ENCODE measurements at regions not wholly inside any gene's neighbourhood (a gene's known extent, or its start where the extent isn't known, plus 50 kb on each side); places are given as distances from the start of the nearest gene placed in this dataset.

DNA sequence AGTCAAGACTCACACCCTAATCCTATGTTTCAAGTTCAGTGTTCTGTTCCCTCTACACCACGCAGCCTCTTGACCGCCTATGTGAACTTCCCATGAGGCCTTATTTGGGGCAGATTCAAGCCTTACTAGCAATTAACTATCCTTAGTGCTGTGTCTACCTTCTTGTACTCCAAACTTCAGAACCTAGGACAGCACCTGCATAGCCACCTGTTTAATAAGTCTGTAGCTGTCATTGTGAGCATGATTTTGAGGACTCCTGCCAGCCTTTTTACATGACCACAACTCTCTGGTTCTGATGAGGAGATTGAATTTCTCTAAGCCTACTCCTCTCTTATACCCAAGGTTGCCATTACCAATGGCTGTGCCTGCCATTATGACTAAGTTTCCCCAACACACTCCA is 50.8 kb upstream of the PCSK1 start:
- H2AFZ ChIP-seq (ENCODE audit: low read depth), result no peak overlapping the region
- TF ChIP-seq TCF12 (IDR thresholded peaks at IDR 0.05) (peak; percentile 19; the same call in 1 of the 2 replicates), EZH2phosphoT487 (IDR thresholded peaks at IDR 0.05; ENCODE audit: borderline replicate concordance, low read depth) (no peak)
- TF ChIP-seq, protein P1, sequence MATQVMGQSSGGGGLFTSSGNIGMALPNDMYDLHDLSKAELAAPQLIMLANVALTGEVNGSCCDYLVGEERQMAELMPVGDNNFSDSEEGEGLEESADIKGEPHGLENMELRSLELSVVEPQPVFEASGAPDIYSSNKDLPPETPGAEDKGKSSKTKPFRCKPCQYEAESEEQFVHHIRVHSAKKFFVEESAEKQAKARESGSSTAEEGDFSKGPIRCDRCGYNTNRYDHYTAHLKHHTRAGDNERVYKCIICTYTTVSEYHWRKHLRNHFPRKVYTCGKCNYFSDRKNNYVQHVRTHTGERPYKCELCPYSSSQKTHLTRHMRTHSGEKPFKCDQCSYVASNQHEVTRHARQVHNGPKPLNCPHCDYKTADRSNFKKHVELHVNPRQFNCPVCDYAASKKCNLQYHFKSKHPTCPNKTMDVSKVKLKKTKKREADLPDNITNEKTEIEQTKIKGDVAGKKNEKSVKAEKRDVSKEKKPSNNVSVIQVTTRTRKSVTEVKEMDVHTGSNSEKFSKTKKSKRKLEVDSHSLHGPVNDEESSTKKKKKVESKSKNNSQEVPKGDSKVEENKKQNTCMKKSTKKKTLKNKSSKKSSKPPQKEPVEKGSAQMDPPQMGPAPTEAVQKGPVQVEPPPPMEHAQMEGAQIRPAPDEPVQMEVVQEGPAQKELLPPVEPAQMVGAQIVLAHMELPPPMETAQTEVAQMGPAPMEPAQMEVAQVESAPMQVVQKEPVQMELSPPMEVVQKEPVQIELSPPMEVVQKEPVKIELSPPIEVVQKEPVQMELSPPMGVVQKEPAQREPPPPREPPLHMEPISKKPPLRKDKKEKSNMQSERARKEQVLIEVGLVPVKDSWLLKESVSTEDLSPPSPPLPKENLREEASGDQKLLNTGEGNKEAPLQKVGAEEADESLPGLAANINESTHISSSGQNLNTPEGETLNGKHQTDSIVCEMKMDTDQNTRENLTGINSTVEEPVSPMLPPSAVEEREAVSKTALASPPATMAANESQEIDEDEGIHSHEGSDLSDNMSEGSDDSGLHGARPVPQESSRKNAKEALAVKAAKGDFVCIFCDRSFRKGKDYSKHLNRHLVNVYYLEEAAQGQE (IDR thresholded peaks at IDR 0.05; ENCODE audit: low read depth, low read length), result peak; percentile 97
- CTCF ChIA-PET, result interaction anchor here (1.3 to 1.8 kb wide), 2 partner anchors 23 to 138 kb away, joined by 4 to 5 read pairs; no protein-coding TSS in a partner anchor
- 90% methylated on average over 2 of the region's 2 CpGs for whole genome bisulfite sequencing (ENCODE audit: low lambda C conversion rate)
- POLR2A ChIA-PET, result no interaction called here
- no peaks in the 10 kb centered on the region for H3K36me3 ChIP-seq (replicated peaks in 1 of 2; ENCODE audit: control insufficient read depth in 1 of 2, insufficient read depth in 2 of 2, low read length in 1 of 2)
- no peak overlapping the region for H3K27ac ChIP-seq (ENCODE audit: low read depth in 2 of 2, low read length in 1 of 2)
- no peak overlapping the region for H3K4me2 ChIP-seq
- no peaks in the 10 kb centered on the region; a peak in 1 of 4 replicates for H3K4me1 ChIP-seq (ENCODE audit: control insufficient read depth in 1 of 2, insufficient read depth in 2 of 2, low read depth in 1 of 2, low read length in 1 of 2)
- no peak overlapping the region for H3K4me3 ChIP-seq (ENCODE audit: low read depth in 2 of 2, low read length in 1 of 2)
- H4K20me1 ChIP-seq (ENCODE audit: insufficient read depth), result no peaks in the 10 kb centered on the region
- no peaks in the 10 kb centered on the region for H3K79me2 ChIP-seq (ENCODE audit: insufficient read depth)
- H3K9me3 ChIP-seq, result no peaks in the 10 kb centered on the region
- DNase-seq, result no peak
- H3K9ac ChIP-seq, result no peak overlapping the region
- no peaks in the 10 kb centered on the region for H3K27me3 ChIP-seq (ENCODE audit: insufficient read depth)
- no peaks in the 10 kb centered on the region for H3K9me2 ChIP-seq
- H3F3A ChIP-seq (replicated peaks; ENCODE audit: insufficient read depth), result no peaks in the 10 kb centered on the region

DNA sequence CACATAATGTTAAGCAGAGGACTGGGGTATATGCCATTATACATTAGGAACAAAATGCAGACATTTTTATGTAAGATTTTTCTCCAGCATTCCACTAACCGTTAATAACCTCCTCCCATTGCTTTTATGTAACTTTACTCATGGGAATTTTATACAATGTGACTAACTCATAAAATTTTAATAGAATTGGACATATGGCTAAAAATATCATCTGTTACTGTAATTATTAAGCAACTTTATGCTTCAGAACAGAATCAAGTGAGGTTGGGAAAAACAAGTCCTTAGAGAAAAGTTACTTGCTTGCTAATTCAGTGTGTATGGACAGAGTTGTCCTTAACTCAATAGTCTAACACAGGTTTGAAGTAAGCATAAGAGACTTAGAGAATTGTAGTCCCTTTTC is 54.8 kb upstream of the PCSK1 start:
- no peaks in the 10 kb centered on the region; a peak in 1 of 4 replicates for H3K4me1 ChIP-seq (ENCODE audit: control insufficient read depth in 1 of 2, insufficient read depth in 2 of 2, low read depth in 1 of 2, low read length in 1 of 2)
- WGBS (ENCODE audit: low lambda C conversion rate), result 27% methylated on average over 1 of the region's 1 CpG
- POLR2A ChIA-PET, result no interaction called here
- H3K36me3 ChIP-seq (replicated peaks in 1 of 2; ENCODE audit: control insufficient read depth in 1 of 2, insufficient read depth in 2 of 2, low read length in 1 of 2), result no peaks in the 10 kb centered on the region
- no peak overlapping the region for H3K4me2 ChIP-seq
- H3F3A ChIP-seq (replicated peaks; ENCODE audit: insufficient read depth), result no peaks in the 10 kb centered on the region
- no peaks in the 10 kb centered on the region for H4K20me1 ChIP-seq (ENCODE audit: insufficient read depth)
- no peaks in the 10 kb centered on the region for H3K27me3 ChIP-seq (ENCODE audit: insufficient read depth)
- H3K9me3 ChIP-seq, result no peaks in the 10 kb centered on the region
- H2AFZ ChIP-seq (ENCODE audit: low read depth), result no peak overlapping the region
- TF ChIP-seq RFX5 (IDR thresholded peaks at IDR 0.05; ENCODE audit: low read length), result no peak
- TF ChIP-seq YY1 (IDR thresholded peaks at IDR 0.05; ENCODE audit: low read depth), result no peak
- no peak for TF ChIP-seq SMC3 (IDR thresholded peaks at IDR 0.05; ENCODE audit: low read depth, low read length)
- TF ChIP-seq RAD21 (IDR thresholded peaks at IDR 0.05; ENCODE audit: low read length), result no peak
- no peak for TF ChIP-seq ELF1 (IDR thresholded peaks at IDR 0.05)
- TF ChIP-seq MEF2A (IDR thresholded peaks at IDR 0.05; ENCODE audit: borderline replicate concordance, low read depth), result no peak
- TF ChIP-seq, protein P2, sequence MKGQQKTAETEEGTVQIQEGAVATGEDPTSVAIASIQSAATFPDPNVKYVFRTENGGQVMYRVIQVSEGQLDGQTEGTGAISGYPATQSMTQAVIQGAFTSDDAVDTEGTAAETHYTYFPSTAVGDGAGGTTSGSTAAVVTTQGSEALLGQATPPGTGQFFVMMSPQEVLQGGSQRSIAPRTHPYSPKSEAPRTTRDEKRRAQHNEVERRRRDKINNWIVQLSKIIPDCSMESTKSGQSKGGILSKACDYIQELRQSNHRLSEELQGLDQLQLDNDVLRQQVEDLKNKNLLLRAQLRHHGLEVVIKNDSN (IDR thresholded peaks at IDR 0.05; ENCODE audit: borderline replicate concordance, low read depth), result no peak
- no peak overlapping the region for H3K4me3 ChIP-seq (ENCODE audit: low read depth in 2 of 2, low read length in 1 of 2)
- no peak overlapping the region for H3K27ac ChIP-seq (ENCODE audit: low read depth in 2 of 2, low read length in 1 of 2)
- no peaks in the 10 kb centered on the region for H3K9me2 ChIP-seq
- CTCF ChIA-PET, result no interaction called here
- DNase-seq, result no peak
- no peak overlapping the region for H3K9ac ChIP-seq
- H3K79me2 ChIP-seq (ENCODE audit: insufficient read depth), result no peaks in the 10 kb centered on the region
